AG04449 (cell line): ENCODE measurements at regions not wholly inside any gene's neighbourhood (a gene's known extent, or its start where the extent isn't known, plus 50 kb on each side); places are given as distances from the start of the nearest gene placed in this dataset.

Experiments used
- CTCF ChIA-PET: fragments of 350-600 bp; formaldehyde crosslinking; extraction: SDS; loops from one replicate; lab custom pipeline; 2021; ENCODE audit warnings: antibody characterized with exemption; lab: Yijun Ruan, JAX
- POLR2A ChIA-PET: fragments of 400-600, 350-600 bp; formaldehyde crosslinking; extraction: SDS; loops from one replicate; lab custom pipeline; 2020; ENCODE audit warnings: antibody characterized with exemption, inconsistent platforms; lab: Yijun Ruan, JAX
- DNase-seq: peaks from one replicate; pipeline ENCODE4 v3.0.0-alpha.2; 2010; ENCODE audit warnings: low read depth, low spot score
- H3K4me3 ChIP-seq: 2 replicates; pipeline ENCODE4 v1.5.1; 2011; ENCODE audit warnings: low read depth, mild to moderate bottlenecking, control low read depth, low read length
- CTCF ChIP-seq: IDR thresholded peaks from one replicate; pipeline ENCODE4 v1.5.1; 2011; ENCODE audit warnings: mild to moderate bottlenecking, moderate library complexity, low read length, control low read depth, inconsistent platforms; ENCODE audit not compliant: insufficient read depth; ENCODE audit errors: missing control alignments

DNA sequence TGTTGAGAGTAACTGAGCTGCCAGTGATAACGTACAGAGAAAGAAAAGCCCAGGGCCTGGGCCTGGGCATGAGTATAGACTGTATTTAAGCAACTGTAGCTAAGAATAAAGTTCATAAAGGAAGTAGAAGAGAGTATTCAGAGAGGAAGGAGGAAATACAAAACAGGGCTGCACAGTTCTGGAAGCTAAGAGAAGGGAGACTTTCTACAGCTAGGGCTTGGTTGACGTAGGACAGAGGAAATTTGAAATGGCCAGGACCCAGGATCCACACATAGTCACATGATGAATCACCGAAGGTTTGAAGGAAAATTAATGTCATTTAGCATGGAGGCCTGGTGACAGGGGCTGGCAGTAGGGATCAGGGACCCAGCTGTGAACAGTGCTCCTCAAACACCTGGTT lies 66.7 kb downstream of the ARL4A start:
- no peak for DNase-seq
- ChIA-PET CTCF (no interaction called here), POLR2A (no interaction called here)
- no peak for TF ChIP-seq CTCF
- no peak overlapping the region for H3K4me3 ChIP-seq

- no peak for DNase-seq
- TF ChIP-seq CTCF = no peak
- POLR2A ChIA-PET = no interaction called here
- H3K4me3 ChIP-seq = no peak overlapping the region
- CTCF ChIA-PET = no interaction called here
Observed at GRCh38 chr7:12756821-12757220, 69.4 kb downstream of the ARL4A start.

DNA sequence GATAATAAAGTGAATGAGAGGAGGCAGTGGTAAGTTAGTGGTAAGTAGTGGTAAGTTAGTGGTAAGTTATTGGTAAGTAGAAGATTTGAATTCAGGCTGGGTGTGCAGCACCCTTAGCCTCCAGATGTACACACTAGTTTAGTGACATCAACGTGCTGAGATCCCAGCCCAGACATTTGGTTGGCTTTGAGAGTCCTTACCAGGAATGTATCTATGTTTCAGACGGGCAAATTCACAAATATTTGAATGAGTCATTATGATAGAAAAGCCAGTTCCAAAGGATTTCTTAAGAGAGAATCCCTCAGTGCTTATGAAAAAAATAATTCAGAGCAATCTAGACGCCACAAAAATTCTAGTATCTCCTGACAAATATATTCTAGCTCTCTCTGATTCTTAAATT lies 70.0 kb downstream of the ARL4A start:
- CTCF ChIA-PET = no interaction called here
- no peak for TF ChIP-seq CTCF
- peak; percentile 64 for DNase-seq
- POLR2A ChIA-PET = no interaction called here
- no peak overlapping the region for H3K4me3 ChIP-seq

GRCh38 chr7:12759151-12759550 lies 71.7 kb downstream of the ARL4A start:
- no peak for TF ChIP-seq CTCF
- CTCF ChIA-PET = no interaction called here
- no peak overlapping the region for H3K4me3 ChIP-seq
- POLR2A ChIA-PET = no interaction called here
- DNase-seq = no peak

- CTCF ChIA-PET = no interaction called here
- no peak overlapping the region for H3K4me3 ChIP-seq
- TF ChIP-seq CTCF = no peak
- POLR2A ChIA-PET = no interaction called here
- DNase-seq = no peak
Observed at GRCh38 chr7:12761111-12761510, 73.7 kb downstream of the ARL4A start.

GRCh38 chr7:12761691-12762090 lies 74.3 kb downstream of the ARL4A start:
- H3K4me3 ChIP-seq = no peak overlapping the region
- no peak for TF ChIP-seq CTCF
- CTCF ChIA-PET = no interaction called here
- DNase-seq = no peak
- POLR2A ChIA-PET = no interaction called here

DNA sequence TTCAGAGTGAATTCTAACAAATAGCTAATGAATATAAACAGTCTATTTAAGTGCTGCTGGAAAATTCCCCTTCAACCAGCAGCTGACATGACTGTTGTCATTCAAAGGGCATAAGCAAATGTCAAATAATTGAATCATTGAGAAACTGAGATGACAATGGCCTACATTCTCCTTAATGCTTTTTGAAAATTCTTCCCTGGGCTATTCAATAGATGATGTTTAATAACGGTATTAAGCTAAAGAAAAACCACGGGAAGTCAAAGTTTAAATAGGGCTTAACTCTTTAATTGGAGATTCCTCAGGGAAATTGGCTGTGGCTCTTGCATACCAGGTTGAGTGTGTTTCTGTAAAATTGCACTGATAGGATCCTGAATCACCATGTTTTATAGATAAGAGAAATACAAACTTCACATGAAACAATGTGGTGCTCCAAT lies 77.0 kb downstream of the ARL4A start:
- H3K4me3 ChIP-seq = no peak overlapping the region
- TF ChIP-seq CTCF = no peak
- CTCF ChIA-PET = no interaction called here
- POLR2A ChIA-PET = no interaction called here
- no peak for DNase-seq
